GM19397 (cell line): ENCODE measurements at regions not wholly inside any gene's neighbourhood (a gene's known extent, or its start where the extent isn't known, plus 50 kb on each side); places are given as distances from the start of the nearest gene placed in this dataset.

Source experiments
- ATAC-seq: cut with Tn5 transposase; IDR thresholded peaks from one replicate; pipeline ENCODE4 v1.9.1; 2021; ENCODE audit warnings: mild to moderate bottlenecking, moderate library complexity; ENCODE audit not compliant: unreplicated experiment

DNA sequence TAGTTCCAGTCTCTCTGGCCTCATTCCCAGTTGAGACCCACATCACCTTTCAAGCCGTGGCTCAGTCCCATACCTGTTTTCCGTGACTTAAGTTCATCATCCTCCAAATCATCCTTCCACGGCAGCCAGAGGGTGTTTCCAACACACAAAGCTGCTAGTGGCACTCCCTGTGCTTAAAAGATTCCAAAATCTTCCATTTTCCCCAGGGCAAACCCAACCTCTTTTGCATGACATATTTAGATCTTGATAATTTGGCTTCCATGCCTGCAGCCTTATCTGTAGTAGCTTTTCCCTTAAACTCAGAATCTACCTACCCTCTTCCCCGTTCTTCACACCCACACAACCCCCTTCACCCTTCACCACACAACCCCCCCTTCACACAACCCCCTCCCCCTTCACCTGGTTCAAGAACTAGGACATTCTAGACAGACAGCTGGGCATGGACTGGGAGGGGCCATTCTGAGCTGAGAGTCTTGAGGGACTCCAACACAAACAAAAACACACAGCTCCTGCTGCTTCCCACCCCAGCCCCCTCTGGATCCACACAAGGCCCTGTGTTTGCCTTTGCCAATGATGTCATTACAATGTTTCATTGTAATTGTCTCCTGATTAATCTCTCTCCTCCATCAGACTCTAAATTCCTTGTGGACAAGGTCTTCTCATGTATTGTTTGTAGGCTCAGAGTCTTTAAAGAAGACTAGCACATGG, 268.2 kb downstream of the SH3GL2 start:
- no peak for ATAC-seq

DNA sequence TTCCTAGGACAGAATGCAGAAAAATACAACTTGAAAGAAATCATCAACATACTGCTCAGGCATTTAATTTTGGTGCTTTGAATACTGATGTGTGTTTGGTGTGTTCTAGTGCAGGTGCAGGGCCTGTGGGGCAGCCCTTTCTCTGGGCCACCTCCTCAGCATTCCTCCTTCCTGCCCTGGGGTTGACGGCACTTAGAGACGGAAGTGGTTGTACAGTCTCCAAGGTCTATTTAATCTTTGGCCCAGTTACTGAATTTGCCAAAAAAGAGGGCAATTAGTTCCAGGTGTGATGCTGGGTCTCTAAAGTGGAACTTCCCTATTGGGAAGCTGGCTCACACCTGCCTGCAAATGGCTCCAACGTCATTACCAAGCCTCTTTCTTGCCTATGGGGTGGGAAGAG, 269.0 kb downstream of the SH3GL2 start:
- ATAC-seq = no peak

DNA sequence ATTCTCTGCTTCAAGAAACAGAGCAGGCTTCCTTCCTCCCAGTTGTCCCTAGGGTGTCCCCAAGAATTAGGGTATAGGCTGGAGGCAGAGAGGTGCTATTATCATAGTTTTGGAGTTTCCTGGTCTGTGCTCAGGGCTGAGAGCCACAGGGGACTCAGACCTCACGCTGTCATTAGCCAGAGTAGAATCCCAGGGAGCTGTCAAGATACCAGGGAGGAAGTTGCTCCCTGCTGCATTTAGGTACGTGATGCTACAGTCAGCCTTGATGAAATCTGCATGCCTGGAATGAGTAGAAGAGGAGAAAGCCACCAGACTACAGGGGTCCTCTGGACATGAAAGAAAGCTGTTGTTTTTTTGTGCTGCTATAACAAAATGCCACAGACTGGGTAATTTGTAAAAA, 273.2 kb downstream of the SH3GL2 start:
- ATAC-seq = no peak

DNA sequence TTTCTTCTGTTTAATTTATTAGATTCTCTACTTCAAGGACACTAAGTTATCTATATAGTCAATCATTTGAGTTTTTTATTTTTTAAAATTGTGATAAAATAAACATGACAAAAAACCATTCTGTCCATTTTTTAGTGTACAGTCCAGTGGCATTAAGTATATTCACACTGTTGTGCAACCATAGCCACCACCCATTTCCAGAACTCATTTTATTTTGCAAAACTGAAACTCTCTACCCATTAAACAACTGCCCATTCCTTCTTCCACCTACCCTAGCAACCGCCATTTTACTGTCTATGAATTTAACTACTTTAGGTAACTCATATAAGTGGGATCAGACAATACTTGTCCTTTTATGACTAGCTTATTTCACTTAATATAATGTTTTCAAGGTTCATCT, 275.6 kb downstream of the SH3GL2 start:
- ATAC-seq = no peak

DNA sequence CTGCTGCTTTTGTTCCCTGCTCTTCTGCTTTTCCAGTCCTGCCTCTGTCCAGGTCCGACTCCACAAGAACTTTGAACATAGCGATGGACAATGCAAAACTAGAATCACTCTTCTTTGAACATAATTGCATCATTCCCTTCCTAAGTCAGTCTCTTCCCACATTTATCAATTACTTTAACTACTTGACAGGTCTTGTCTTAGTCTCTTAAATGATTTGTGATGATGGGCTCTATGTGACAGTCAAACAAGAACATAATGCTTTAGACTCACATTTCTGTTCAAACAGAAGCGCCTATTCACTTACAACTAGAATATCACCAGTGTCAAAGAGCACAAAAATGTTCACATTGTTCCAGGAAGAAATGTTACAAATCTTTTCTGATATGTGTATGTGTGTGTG, 278.1 kb downstream of the SH3GL2 start:
- no peak for ATAC-seq

DNA sequence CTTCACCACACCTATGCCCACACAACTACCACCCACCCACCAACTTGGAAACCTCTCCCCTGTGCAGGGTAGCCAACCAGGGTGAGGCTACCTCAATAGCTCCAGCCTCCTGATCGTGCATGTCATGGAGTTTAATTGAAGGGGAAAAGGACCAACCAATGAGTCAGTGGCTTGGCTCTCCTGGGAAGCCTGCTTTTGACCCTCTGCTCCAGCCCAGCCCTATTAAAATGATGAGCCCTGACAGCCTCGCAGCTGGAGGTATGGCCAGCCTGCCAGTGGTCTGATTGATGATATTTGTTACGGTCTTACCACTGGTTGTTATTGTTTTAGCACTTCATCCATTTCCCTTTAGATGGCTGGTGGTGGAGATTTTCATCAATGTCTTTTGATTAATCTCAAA, 280.4 kb downstream of the SH3GL2 start:
- no peak for ATAC-seq

DNA sequence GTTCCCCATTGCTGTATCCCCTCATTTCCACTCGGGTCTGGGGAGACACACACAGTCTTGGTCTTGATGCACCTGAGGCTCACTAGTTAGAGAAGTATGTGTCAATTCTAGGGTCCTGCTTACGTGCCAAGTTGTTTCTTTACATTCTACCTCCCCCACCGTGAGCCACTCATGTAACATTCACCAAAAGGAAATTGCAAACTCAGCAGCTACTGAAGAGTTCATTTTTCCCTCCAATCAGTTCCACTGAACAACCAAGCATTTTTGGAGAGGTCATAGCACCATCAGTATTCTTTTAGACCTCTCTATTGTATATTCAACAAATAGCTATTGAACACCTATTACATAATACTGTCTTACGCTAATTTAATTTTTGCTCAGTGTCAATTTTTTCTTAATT, 281.1 kb downstream of the SH3GL2 start:
- ATAC-seq = no peak

DNA sequence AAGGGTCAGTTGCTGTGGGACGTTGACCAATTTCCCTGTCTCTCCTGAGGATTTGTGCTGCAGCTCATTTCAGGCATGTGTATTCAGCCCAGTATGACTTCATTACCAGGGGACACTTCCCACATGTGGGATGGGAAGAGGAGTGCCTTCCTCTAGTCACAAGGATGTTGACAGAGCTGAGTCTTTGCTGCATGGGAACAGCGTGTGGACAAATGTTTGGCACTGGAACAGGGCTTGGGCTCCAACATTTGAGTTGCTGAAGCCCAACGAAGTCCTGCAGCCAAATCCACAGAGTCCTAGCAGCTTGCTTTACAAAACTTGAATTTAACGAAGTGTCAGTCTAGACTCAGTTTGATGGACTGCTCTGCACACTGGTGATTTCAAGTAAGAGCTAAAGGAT, 283.2 kb downstream of the SH3GL2 start:
- ATAC-seq = no peak

DNA sequence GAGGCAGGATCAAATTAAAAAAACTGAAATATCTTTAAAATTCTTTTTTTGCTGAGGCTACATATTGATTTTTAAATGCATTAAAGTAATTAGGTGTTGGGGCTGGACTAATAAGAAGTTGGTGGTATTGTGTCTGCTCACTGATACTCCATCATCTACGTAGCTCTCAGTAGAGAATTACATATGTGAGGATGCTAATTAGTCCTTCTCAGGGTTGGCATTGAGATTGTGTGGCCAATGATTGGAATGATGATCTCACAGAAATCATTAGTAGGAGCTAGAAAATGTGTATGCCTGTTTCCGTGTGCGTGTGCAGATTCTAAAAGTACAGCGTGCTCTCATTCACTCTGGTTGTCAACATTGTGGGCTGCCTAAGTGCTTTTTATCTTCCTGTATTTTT, 283.8 kb downstream of the SH3GL2 start:
- ATAC-seq = no peak

DNA sequence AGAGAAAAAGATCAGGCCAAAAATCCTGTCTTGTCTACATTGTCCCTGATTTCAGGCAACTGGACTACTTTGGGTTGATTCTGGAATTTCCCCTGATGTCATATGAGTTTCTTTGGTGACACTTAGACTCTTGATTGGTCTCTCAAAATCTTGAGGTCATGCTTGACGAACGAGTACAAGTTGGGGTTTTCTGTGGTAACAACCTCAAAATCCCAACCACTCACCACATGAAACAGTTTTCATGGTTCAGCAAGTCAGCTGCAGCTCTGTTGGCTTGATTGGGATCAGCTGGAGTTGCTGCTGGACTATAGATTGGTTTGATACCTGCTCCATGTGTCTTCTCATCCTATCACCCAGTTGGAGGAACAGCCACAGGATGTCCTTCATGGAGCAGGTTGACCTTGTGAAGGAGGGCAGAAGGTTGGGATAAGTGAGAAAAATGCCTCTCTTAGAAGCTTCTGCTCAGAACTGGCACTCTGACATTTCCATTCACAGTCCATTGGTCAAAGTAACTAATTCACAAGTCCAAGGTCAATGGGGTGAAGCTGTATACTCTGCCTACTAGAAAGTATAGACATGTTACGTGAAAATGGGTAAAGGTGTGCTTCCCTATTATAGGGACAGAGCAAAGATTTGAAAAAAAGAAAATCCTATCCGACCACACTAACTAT, 284.5 kb downstream of the SH3GL2 start:
- peak; percentile 88 for ATAC-seq

DNA sequence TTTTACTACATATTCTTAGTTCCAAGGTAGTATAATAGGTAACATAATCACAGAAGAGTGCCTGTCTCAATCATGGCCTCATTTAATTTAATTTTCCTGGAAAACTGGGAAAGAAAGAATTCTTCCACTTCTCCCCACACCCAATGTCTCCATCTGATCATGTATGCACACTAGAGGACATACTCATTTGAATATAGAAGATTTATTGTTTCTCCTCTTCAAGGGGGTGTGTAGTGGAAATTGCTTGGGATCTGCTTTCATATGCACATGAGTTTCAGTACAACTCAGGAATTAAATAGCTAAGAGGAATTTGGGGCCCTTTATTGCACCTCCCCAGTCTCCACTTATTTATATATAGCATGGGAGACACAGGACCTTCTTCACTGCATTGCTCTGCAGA, 285.1 kb downstream of the SH3GL2 start:
- ATAC-seq = no peak

DNA sequence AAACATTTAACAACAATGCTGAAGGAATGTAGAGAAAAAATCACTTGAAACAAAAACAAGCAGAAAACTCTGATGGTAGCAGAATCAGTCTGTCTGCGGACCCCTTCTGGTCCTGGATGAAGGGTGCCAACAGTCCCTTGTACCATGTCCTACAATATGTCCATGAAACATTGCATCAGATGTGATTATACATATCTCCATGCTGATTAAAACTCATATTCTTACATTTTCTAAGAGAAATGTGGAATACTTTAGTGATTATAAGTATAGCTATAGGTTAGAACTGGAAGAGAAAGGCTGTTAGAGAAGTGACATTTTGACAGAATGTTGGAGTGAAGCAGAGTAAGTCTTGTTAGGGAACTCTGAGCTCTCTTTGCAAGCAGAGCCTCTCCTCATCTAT, 286.1 kb downstream of the SH3GL2 start:
- ATAC-seq = no peak

DNA sequence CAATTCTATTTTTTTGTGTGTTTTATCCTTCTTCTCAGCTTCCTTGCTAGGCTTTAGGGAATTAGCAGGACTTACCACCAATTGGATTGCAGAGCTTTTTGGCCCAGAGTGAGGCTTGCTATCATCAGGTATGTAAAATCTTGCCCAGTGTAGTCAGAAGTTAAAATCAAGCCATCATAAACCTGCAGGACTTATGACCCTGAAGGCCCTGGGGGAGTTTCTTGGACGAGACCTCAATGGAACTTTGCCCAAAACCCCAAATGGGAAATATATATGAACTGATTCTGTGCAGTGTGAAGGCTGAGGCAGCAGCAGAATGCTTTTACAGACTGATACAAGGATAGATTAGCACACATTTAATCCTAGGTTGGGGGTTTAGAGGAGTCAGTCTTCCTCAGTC, 287.0 kb downstream of the SH3GL2 start:
- no peak for ATAC-seq

DNA sequence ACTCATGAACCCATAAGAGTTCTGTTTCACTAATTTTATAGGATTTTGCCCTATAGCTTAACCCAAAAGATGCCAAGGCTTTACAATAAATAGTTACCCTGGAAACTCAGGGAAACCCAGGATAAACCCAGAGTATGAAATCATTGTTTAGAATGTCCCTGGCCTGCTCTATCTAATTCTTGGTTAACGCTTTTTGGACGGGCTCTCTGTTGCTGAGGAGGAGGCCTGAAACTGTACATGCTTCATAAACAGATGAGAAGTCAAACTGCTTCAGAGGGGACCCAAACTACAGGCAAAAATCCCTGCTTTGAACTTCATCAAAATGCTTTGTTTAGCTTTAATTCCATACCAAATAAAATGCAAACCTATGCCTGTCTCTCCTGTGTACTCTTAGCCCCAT, 291.9 kb downstream of the SH3GL2 start:
- ATAC-seq = no peak

DNA sequence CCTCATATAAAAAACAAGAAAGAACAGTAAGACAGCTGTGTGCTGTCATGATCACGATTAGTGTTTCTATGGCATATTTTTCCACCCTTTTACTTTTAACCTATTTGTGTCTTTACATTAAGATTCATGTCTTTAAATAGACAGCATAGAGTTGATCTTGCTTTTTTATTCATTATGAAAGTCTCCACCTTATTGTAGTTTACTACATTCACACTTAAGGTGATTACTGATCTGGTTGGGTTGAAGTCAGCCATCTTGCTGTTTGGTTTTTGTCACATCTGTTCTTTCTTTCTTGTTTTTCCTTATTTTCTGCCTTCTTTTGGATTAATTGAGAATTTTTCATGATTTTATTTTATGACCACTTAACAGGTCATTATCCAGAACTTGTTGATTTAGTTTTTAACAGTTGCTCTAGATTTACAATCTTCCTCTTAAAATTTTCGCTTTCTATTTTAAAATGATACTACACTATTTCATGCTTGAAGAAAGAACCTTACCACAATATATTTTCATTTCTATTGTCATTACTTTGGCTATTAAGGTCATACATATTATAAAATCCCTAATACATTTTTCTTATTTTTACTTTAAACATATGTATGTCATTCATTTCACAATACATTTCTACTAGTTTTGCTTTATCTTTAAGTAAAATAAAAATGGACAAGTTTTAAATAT, 292.5 kb downstream of the SH3GL2 start:
- ATAC-seq = no peak

DNA sequence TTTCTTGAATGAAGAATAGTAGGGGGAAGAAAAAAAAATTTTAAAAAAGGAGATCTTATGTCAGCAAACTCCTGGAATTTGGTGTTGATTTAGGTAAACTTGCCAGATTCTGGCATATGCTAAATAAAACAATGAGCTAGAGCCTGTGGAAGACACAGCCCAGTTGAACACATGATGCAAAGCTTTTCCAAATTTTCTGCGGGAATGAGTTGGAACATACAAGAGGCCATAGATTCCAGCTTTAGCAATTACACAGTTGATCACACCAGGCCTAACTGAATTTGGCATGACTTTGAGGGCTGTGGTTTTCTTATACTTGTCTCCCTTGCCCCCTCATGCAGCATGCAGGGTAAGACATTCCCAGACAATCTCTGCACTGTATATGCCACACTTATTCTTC, 297.0 kb downstream of the SH3GL2 start:
- no peak for ATAC-seq

DNA sequence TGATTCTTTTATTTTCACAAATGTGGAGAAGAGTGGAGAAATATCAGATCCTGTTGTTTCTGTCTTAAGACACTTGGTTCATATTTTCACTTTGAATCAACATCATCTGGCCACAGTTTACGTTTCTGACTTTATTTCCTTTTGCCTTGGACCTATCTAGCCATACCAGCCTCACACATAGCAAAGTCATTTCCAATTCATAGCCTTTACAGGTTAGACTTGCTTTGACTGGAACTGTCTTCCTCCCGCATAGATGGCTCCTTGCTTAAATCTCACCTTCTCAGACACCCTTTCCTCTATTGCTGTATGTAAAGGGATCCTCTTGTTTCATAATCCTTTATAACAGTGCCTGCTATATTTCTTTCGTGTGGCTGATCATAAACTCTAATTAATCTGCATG, 297.8 kb downstream of the SH3GL2 start:
- no peak for ATAC-seq

DNA sequence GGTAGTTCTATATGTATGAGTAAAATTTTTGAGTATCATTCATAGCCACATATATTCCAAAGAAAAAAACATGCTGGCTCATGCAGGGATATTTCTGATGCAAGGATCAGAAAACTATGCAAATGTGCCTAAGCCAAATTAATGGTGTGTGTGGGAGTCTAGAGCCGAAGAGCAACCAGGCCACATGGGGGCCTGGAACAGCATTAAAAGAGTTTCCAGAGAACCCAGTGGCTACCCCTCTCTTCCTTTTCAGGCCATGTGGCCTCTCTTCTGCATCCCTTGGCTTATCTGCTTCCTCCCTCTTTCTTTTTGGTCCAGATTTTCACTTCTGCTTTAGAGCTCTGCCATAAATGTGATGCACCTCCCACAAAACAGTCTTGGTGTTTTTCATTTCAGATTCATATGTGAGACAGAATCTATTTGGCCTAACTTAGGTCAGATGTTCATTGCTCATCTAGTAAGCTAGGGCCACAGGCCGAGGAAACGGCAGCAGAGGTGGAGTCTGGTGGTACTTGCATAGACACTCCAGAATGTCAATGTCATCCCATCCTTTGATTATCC, 300.0 kb downstream of the SH3GL2 start:
- ATAC-seq = no peak

DNA sequence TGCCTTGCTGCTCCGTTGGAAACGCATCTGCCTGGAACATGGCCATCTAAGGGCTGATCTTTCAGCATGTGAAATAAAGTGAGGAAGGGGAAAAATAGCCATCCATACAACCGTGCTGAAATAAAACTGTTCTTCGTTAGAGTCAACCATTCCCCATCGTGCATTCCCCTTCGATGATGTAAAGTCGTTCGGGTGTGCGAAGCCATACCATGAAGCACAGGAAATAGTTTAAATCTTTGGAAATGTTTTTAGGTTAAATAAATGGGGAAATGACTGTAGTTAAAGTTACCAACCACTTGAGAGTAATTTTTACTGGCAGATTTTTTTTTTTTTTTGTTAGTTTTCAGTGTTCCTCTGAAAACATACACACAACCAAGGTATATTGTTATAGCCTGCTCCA, 302.5 kb downstream of the SH3GL2 start:
- ATAC-seq = no peak

DNA sequence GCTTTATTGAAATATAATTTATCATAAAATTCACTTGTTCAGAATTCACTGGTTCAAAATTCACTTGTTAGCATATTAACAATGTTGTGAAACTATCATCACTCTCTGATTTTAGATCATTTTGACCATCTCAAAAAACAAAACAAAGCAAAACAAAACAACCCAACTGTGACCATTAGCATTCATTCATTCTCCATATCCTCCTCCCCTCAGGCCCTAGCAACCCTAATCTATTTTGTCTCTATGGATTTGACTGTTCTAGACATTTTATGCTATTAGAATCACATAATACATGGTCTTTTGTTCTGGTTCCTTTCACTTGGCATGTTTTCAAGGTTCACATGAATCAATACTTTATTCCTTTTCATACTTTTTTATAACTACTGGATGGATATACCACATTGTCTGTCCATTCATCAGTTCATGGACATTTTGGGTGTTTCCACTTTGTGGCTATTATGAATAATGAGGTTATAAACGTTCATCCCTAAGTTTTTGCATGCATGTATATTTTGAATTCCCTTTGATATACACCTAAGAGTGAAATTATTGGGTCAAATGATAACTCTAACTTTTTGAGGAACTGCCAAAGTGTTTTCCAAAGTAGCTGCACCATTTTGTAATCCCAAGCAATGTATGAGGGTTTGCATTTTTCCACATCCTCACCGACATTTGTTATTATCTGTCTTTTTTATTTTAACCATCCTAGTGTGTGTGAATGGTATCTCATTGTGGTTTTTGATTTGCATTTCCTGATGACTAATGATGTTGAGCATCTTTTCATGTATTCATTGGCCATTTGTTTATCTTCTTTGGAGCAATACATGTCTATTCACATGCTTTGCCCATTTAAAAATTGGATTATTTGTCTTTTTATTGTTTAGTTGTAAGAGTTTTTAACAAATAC, 304.1 kb downstream of the SH3GL2 start:
- no peak for ATAC-seq

DNA sequence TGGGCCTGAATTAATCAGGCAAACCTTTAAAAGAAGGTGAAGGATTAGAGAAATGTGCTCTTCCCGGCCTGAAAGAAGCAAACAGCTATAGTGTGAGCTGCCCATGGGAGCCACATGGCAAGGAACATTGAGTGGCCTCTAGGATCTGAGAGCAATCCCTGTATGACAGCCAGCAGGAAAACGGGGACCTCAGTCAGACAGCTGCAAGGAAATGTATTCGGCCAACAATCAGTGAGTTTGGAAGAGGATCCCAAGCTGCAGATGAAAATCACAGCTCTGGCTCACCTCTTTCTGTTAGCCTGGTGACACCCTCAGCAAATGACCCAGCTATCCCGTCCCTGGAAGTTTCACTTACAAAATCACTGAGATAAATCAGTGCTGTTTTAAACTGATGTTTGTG, 309.2 kb downstream of the SH3GL2 start:
- ATAC-seq = no peak
